ENCODE measurements at regions not wholly inside any gene's neighbourhood (a gene's known extent, or its start where the extent isn't known, plus 50 kb on each side); places are given as distances from the start of the nearest gene placed in this dataset.
A peak's percentile ranks its signal among the peaks of the same experiment; 100 is the strongest.
"Not testable (repeated sequence)": the region's sequence is repeated elsewhere in the genome, so short reads cannot be mapped to it uniquely, and the experiment has no call there.

DNA sequence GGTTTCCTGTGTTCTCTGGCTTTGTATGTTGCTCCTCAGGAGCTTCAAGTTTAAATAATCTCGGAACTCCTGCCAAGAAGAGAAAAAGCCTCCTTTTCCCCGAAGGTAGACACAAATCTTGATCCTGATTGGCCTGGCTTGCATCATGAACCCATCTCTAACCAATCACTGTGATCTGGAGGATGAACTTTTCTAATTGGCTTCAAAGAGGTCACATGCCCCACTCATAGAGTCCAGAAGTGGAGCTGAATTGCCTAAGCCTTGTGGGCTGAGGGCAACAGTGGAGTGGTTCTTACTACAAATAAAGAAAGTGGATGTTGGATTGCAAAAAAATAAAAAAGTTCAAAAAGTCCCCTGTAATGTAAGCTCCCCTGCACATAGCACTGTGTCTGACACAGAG lies 245.9 kb downstream of the MID1IP1 start:
- no peak for DNase-seq (ENCODE audit: low spot score)

DNA sequence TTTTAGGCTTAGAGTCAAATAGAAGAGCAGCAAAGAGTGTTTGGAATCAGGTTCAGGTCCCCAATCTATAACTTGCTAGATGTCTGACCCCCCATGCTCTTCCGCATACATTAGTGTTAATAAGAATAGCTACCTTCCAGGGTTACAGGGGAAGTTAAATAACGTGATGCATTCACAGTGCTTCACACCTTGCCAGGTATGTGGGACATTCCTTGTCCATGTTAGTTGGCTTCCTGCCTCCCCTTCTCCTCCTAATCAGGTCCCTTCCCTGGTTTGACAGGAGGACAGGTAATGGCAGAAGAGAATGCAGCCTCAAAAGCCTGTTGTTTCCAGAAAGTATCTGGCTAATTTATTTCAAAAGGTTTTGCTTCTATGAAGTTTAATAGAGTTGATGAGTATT lies 248.7 kb downstream of the MID1IP1 start:
- no peak for DNase-seq (ENCODE audit: low spot score)

DNA sequence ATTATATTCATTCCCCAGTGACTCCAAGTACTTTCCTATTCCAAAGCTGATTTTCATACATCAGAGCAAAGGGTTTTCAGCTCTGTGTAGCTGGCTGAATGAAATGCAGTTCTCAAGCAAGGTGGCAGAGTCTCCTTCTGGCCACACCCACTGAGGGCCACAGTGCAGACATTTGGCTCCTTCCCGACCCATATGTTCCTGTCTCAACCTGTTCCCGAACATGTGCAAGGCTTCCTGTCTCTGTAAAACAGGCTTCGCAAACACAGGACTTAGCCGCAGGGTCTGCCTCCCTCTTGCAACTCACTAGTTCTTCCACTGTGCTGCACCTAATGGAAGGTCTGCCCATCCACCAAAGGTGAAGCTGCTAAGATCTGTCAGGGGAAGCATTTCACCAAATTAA lies 249.2 kb downstream of the MID1IP1 start:
- no peak for DNase-seq (ENCODE audit: low spot score)

DNA sequence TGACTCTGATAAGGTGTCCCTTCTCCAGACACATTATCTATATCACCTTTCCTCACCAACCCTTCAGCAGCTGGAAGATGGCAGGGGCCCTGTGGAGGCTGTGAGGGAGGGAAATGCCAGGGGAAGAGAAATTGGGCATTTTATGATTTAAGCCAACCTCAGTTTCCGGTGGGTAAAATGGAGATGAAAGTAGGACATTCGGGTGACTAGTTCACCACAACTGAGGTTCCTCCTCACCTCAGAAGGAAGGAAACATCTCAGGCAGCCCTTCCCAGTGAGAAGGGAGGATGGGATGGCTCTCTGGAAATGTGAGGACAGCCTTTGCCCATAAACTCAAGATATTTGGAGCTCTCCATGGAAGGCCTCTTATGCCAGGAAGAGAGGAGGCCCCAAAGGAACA lies 251.5 kb downstream of the MID1IP1 start:
- DNase-seq (ENCODE audit: low spot score) = no peak

GRCh38 chrX:39058724-39059123 lies 257.5 kb downstream of the MID1IP1 start:
- DNase-seq (ENCODE audit: low spot score) = no peak

- DNase-seq (ENCODE audit: low spot score) = no peak
Observed at GRCh38 chrX:39059866-39060265, 258.6 kb downstream of the MID1IP1 start.

GRCh38 chrX:39063037-39063436 lies 261.8 kb downstream of the MID1IP1 start:
- DNase-seq (ENCODE audit: low spot score) = no peak

GRCh38 chrX:39063702-39064101 lies 262.4 kb downstream of the MID1IP1 start:
- DNase-seq (ENCODE audit: low spot score) = no peak

DNA sequence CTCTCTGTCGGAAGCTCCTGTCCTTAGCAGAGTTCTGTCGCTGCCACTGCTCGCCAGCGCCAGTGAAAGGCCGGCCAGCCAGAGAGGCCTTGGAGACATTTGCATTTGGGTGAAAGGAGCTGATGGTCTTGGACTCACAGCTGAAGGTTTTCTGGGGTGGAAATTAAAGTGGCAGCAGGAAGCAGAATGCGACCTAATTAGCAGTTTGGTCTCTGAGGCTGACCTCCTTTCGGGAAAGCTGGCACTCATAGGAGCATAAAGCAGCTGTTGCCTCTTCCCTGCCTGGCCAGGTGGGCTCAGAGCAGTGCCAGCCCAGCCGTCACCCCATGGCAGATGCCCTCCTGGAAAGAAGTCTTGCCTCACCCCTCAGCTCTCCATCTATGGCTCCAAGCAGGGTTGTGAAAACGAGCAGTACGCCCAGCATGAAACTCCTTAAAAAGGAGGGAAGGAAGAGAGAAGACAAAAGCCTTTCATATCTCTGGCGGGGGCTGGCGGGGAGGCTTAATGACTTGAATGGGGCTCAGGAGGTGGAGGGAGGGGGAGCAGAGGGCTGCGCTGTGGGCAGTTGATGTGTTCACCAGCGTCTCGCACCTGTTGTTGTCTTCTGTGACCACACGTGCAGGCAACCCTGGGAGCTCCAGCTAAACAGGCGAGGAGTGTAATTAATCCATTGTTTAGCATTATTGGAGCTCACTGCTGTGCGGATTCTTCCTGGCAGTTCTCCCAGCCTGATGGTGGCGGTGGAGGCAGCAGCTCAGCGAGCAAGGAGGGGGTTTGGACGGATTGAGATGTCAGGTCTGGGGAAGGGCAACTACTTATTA lies 264.0 kb downstream of the MID1IP1 start:
- DNase-seq (ENCODE audit: low spot score) = peak; percentile 15

- DNase-seq (ENCODE audit: low spot score) = no peak
Observed at GRCh38 chrX:39067866-39068265, 266.6 kb downstream of the MID1IP1 start.

DNA sequence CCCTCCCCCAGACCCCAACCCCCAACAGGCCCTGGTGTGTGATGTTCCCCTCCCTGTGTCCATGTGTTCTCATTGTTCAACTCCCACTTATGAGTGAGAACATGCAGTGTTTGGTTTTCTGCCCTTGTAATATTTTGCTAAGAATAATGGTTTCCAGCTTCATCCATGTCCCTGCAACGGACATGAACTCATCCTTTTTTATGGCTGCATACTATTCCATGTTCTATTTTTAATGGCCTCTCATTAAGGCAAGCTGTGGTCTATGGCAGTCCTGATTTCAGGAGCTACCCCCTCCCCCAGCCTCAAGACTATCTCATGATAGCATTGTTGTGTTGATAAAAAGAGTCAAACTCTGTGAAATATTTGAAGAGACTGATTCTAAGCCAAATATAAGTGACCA lies 267.4 kb downstream of the MID1IP1 start:
- not testable (repeated sequence) for DNase-seq (ENCODE audit: low spot score)

DNA sequence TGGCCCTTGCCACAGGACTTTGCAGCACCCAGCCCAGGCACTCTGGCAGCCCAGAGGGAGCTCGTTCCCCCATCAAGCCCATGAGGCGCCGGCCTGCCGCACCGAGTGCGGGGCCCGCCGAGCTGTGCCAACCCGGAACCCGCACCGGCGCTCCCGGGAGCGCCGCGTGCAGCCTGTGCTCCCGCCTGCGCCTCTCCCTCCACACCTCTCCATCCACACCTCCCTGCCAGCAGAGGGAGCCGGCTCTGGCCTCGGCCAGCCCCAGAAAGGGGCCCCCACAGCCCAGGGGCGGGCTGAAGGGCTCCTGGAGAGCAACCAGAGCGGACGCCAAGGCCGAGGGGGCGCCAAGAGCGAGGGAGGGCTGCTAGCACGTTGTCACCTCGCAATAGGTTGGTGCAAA lies 268.8 kb downstream of the MID1IP1 start:
- DNase-seq (ENCODE audit: low spot score) = no peak

DNA sequence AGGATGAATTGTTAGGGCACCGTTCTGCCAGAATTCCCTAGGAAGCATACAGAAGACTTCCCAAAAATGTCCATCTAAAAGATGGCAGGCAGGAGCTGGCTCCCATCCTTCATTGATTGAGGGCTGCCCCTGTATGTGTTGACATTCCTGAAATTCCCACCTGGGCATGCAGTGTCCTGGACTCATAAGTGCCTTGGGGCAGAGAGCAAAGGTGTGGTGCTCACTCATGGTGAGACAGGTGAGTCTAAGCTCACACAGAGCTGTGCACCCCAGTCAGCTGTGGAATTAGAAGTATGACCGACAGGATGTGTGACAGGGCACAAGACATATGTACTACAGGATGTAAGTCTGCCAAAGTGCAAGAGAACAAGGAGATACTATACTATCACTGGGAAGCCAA lies 271.9 kb downstream of the MID1IP1 start:
- DNase-seq (ENCODE audit: low spot score) = no peak

- DNase-seq (ENCODE audit: low spot score) = no peak
Observed at GRCh38 chrX:39096599-39096998, 295.3 kb downstream of the MID1IP1 start.

GRCh38 chrX:39104745-39105144 lies 303.5 kb downstream of the MID1IP1 start:
- no peak for DNase-seq (ENCODE audit: low spot score)

DNA sequence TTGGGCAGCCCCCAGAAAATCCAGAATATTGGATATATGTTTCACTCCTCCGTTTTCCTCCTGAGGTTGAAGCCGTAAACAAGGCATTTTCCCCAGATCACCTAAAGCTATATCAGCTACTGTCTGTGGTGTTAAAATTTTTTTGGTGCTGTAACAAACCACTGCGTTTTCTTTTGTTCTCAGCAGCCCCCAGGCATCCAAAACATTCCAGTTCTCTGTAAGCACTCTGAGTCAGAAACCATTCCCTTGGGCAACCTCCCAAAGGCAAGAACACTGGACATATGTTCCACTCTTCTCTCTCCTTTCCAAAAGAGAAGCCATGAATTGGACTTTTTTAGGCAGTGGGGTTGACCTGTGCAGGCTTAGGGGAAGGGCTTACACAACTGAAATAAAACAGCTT lies 310.9 kb downstream of the MID1IP1 start:
- DNase-seq (ENCODE audit: low spot score) = no peak

DNA sequence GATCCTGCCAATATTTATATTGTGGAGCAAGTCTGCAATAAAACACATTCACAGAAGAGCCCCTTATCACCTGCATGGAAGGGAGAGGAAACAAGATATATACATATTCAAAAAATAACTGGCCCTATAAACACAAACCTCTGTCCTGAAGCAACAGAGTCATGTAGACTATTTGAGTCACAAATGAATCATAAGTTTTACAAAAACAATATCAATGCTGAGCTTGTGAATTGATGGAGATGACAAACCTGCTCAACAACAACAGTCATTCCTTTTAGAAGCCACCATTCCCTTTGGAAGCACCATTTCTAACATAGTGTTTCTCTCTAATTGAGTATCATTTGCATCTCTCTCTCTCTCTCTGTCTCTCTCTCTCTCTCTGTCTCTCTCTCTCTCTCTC lies 313.9 kb downstream of the MID1IP1 start:
- no peak for DNase-seq (ENCODE audit: low spot score)

DNA sequence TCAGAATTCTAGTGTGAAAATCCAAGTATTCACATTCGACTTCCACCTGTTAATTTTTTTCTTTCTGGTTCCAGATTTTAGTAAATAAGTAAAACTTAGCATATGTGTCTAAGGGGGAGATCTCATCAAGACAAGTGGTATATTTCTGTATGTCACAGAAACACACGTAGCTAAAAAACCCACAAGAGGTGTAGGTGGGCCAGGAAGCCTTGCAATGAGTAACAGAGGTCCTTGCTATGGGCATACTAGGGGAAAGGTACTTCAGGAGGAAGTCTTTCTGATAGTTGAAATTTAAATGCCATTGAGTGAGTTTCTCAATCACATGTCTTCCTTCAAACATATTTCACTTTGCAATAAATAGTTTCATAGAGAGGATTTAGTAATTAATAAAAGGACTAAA lies 315.8 kb downstream of the MID1IP1 start:
- no peak for DNase-seq (ENCODE audit: low spot score)

DNA sequence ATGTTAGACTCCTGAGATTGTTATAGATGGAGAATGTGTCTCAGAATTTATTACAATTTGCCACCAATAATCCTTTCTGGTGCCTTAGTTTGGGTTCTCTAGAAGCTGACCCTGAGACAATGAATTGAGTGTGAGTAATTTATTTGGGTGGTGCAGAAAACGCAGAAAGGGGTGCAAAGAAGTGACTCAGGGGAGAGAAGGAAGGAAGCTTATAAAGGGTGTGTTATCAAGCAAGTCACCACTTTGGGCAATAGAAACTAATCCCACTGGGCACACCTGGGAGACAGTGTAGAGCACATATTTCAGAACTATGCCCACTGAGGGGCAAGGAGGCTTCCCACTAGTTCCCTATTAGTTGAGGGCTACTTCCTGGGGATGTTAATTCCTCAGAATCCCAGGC lies 320.6 kb downstream of the MID1IP1 start:
- no peak for DNase-seq (ENCODE audit: low spot score)

DNA sequence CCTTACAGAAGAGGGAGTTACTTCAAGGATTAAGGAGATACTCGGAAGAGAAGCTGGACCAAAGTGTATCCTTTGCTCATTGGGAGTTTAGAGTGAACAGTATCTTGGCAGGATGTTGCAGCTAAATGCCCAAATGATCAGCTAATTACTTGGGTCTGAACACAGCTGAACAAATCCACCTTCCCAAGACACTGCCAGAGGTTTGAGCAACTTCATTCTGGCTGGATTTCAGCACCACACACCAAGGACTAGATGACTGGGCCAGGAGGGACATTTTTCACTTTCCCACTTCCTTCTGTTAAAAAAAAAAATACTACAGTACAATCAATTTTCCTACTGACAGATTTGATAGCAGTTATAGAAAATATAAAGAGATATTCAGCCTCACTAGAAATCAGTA lies 324.6 kb downstream of the MID1IP1 start:
- no peak for DNase-seq (ENCODE audit: low spot score)

- peak; percentile 13 for DNase-seq (ENCODE audit: low spot score)
Observed at GRCh38 chrX:39133971-39134370, 332.7 kb downstream of the MID1IP1 start.

DNA sequence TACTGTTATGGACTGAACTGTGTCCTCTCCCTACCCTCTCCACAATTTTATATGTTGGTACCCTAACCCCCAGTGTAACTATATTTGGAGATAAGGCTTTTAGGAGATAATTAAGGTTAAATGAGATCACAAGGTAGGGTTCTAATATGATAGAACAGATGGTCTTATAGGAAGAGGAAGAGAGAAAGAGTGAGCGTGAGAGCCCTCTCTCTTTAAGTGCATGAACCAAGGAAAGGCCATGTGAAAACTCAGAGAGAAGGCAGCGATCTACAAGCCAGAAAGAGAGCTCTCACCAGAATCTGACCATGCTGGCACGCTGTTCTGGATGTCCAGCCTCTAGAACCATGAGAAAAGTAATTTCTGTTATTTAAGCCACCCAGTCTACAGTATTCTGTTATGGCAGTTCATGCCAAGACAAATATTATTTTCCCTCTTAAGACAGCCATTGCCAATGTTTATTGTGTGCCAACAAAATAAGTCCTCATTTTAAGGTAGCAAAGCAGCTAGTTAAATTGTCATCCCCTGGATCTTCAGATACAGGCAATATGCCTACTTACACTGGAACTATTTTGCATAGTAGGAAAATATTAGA lies 336.2 kb downstream of the MID1IP1 start:
- no peak for DNase-seq (ENCODE audit: low spot score)

GRCh38 chrX:39140581-39140980 lies 339.3 kb downstream of the MID1IP1 start:
- no peak for DNase-seq (ENCODE audit: low spot score)

- DNase-seq (ENCODE audit: low spot score) = no peak
Observed at GRCh38 chrX:39144323-39144722, 343.1 kb downstream of the MID1IP1 start.

All from D341Med (cell line).